GM18517 (cell line): ENCODE measurements at regions not wholly inside any gene's neighbourhood (a gene's known extent, or its start where the extent isn't known, plus 50 kb on each side); places are given as distances from the start of the nearest gene placed in this dataset.
"Not testable (repeated sequence)": the region's sequence is repeated elsewhere in the genome, so short reads cannot be mapped to it uniquely, and the experiment has no call there.

ENCODE experiments used
- ATAC-seq: cut with Tn5 transposase; IDR thresholded peaks from one replicate; pipeline ENCODE4 v1.9.1; 2021; ENCODE audit warnings: mild to moderate bottlenecking, moderate library complexity; ENCODE audit not compliant: unreplicated experiment

DNA sequence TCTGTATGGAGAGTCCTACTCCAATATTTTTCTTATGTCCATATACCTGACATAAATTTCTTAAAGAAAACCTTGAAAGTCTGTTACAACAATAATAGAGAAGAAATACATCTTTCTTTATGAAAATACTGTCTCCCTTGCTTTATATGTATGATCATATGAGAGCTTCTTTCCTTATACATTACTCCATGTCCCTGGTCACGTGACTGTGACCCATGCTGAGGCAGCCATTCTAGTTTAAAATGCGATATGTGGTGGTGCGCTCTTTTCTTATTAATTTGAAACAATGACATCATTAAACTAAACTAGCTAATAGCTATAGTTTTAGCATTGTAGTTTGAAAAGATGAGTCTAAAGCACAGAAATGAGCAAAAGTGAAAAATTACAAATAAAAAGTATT, 1120.3 kb upstream of the PRR20A start:
- ATAC-seq: no peak

DNA sequence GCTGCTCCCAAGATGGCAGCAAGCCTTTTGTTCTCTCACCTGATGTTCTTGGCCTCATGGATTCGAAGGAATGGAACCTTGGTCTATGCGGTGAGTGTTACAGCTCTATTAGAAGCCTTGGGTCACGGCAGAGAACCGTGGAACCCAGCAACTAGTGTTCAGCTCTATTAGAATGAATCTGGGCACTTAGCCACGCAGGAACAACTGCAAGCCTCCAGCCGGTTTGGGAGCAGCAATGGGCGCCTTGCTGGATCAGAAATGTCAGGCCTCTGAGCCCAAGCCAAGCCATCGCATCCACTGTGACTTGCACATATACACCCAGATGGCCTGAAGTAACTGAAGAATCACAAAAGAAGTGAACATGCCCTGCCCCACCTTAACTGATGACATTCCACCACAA, 1100.7 kb upstream of the PRR20A start:
- no peak for ATAC-seq

DNA sequence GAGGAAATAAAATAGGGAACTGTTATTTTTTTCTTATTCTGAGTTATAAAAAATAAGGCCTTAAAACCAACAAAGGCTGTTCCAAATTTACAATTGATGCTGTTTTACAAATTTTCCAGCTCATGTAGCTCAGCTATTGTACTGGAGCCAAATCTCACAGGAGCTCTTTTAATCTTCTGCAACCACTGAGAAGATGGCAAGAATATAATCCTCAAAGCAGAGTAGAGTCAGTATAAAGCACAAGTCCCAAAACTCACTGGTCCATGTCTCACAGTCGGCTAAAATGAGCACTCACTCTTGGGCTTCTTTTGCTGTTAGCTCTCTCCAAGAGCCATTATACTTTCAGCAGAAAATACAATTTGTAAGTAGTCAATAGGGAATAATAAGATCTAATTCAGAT, 1074.4 kb upstream of the PRR20A start:
- no peak for ATAC-seq

DNA sequence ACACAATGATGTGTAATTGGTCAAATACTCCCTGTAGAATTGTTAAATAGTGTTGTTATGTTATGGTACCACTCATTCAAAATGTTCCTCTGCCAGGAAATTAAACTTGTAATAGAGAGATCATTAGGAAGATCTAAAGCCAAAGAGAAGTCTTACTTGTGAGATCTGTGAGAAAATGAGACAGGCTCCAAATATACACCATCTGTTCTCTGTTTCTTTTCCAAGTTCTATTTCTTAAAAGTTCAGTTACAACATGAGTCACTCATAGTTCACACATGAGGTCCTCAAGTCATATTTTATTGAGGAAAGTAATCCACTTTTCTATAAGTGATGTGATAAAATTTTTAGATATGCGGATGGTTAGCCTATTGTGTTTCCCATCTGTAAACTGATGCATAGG, 1038.1 kb upstream of the PRR20A start:
- no peak for ATAC-seq

DNA sequence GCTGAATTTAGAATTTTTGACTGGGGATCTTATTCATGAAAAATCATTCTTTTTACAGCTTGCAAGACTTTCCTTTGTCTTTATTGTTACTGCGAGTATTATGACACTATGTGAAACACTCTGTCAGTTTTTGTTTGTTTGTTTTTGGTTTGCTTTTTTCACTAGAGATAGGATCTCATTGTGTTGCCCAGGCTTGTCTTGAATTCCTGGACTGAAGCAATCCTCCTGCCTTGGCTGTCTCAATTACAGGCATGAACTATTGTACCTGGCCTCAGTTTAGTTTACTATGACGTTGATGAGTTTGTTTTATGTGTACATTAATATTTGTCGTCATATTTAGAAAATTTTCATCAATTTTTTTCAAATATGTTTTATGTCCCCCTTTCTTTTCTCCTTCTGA, 1030.0 kb upstream of the PRR20A start:
- no peak for ATAC-seq

DNA sequence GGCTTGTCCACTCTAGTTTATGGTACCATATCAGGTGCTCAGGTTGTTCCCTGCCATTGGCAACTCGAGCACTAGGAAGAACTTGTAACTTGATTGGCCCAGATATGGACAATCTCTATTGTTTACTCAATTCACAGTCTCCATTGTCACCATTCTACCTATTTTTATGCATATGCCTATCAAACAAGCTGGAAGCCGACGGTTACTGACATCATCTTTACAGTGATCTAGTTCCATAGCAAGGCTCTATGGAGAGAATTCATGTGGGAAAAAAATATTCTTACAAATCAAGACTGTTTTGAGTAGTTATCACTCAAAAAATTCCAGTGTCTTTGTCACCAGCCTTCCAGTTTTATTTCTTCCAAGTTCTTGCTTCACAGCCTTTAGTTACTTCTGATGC, 1006.2 kb upstream of the PRR20A start:
- ATAC-seq: no peak

DNA sequence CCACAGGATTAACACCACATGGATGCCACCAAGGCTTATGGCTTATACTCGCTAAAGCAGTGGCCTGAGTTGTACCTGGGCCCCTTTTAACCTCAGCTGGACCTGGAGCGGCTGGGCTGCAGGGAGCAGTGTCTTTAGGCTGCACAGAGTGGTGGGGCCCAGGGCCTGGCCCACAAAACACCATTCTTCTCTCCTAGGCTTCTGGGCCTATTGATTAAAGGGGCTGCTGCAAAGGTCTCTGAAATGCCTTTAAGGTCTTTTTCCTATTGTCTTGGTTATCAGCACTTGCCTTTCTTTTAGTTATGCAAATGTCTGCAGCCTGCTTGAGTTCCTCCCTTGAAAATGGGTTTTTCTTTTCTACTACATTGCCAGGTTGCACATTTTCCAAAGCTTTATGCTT, 973.9 kb upstream of the PRR20A start:
- ATAC-seq: no peak

DNA sequence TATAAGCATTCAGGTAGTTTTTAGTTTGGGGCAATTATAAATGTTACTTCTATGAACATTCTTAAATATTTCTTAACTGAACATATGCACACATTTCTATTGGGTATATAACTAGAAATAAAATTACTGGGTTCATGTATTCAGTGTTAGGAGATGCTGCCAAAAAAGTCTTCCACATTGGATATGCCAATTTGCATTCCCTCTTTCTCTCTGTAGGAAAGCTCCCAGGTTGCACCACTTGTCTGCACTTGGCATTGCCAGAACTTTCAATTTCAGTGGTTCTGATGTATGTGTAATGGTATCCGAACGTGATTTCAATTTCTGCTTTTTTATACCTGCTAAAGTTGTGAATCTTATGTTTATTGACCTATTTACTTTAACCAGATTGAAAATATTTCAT, 972.1 kb upstream of the PRR20A start:
- ATAC-seq: no peak

DNA sequence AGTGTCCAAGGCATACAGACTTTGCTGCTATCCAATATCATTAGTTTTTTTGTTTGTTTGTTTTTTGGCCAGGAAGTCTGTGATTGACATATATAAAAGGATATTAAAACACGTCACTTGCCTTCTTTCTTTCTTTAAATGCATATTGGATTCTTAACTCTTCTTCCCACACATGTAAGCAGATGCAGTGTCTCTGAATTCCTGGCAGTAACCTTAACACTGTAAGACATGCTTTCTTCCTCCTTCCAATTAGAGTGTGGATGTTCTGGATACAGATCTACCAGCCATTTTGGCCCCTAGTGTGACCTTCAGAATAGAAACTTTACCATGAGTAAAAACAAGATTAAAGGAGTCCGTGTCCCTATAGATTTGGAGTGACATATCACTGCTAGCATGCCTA, 967.4 kb upstream of the PRR20A start:
- ATAC-seq: no peak

DNA sequence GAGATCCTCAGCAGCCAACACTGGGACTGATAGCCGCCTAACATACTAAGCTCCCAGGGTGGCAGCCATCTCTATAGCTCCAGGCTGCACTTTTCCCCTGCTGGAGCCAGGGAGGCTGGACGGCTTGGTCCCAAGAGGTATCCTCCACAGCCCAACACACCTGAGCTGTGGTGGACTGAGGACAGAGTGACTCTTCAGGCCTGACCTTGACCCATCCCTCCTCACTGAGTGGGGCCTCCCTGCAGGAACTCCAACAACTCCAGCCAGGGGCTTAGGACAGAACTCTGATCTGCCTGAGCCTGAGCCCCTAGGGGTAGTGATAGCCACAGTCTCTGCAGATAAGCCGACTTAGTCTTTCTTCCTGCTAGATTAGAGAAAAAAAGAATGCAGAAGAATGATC, 958.1 kb upstream of the PRR20A start:
- ATAC-seq: no peak

DNA sequence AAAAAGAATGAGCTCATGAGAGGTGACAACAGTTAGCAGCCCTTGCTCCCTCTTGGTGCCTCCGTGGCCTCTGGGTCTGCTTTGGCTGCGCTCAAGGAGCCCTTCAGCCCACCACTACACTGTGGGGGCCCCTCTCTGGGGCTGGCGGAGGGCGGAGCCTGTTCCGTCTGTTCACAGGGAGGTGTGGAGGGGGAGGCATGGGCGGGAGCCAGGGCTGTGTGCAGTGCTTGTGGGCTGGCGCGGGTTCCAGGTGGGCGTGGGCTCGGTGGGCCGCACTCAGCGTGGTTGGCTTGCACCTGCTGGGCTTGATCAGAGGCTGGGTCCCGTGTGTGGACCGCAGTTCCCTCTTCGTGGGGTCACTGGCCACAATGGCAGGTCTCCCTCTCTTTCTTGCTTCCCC, 953.4 kb upstream of the PRR20A start:
- ATAC-seq: no peak

DNA sequence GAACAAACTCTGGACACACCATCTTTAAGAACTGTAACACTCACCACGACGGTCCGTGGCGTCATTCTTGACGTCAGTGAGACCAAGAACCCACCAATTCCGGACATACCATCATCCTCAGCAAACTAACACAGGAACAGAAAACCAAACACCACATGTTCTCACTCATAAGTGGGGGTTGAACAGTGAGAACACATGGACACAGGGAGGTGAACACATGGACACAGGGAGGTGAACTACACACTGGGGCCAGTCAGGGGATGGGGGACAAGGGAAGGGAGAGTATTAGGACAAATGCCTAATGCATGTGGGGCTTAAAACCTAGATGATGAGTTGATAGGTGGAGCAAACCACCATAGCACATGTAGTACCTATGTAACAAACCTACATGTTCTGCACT, 952.1 kb upstream of the PRR20A start:
- not testable (repeated sequence) for ATAC-seq

DNA sequence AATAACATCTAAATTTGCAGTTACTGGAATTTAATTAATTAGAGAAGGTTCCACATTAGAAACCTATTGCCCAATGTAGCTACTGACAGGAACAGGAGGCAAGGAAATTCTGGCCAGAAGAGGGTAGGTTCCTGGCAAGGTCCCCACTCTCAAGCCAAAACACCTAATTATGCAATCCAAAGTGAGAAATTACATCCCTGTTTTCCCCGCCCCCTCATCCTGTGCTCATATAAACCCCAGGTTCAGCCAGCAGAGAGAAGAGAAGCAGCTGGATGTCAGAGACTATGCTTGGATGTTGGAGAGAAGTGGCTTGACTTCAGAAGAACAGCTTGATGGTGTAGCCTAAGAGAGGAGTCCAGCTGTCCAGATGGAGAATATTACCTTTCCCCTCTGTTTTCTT, 951.3 kb upstream of the PRR20A start:
- ATAC-seq: no peak

DNA sequence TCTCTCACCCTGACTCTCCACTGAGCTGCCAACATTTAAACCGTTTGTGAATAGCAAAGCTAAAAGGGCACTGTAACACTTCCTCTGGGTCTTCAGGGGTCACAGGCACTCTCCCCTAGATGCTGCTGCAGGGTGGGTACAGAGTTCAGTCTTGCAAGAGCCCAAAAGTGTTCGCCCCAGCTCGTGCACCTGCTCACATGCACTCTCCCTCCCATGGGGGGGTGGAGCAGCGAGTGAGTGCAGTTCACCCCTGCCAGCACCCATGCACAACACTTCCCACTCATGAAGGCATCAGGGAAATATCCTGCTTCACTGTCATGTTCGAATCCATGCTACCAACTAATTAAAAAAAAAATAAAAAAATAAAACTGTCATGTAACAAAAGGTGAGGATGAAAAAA, 950.7 kb upstream of the PRR20A start:
- ATAC-seq: no peak

DNA sequence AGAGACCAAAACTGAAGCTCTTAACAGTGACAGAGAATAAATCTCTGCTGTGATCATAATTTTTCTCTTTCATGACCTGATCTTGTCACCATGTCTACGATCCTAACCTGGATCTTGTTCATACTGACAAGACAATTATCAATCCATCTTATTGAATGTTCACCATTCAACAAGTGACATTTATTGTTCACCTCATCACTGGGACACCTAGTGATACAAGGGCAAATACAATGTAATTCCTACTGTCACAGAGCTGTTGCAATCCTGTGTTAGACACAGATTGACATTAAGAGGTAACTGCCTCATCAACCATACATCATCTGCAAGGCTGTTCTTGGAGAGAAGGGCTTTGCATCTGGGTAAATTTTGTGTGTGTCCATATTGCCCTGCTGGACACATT, 942.4 kb upstream of the PRR20A start:
- ATAC-seq: no peak

DNA sequence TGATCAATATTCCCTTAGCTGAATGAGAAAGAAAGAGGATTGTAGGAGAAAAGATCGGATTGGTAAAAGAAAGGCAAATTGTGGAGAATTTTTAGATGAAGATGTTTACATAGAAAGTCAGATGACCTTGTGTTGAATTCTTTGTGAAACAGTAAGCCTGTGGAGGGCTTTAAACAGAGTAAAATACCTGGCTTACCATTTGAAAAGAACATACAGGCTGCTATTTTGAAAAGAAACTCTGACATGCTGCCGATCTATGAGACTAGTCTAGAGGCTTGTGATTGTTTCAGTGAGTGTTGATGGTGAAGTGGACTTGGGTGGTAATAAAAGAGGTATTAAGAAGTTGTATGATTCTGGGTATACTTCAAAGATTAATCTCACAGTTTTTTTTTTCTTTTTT, 938.9 kb upstream of the PRR20A start:
- ATAC-seq: no peak

DNA sequence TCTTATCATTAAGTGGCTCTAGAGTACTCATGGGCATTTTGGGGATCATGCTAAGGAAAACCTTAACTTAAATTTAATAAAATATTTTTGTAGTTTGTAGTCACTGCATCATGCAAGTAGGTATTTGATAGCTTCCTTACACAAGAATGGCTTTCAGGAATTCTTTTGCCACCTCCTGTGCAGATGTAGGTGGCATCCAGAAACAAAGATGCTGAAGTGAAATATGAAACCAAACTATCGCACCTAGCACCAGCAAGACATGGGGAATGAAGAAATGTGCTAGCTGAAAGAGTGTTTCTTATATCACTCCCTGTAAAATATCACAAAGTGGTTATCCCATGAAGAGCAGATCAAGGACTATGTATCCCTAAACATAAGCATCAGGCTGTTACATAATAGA, 924.5 kb upstream of the PRR20A start:
- no peak for ATAC-seq

DNA sequence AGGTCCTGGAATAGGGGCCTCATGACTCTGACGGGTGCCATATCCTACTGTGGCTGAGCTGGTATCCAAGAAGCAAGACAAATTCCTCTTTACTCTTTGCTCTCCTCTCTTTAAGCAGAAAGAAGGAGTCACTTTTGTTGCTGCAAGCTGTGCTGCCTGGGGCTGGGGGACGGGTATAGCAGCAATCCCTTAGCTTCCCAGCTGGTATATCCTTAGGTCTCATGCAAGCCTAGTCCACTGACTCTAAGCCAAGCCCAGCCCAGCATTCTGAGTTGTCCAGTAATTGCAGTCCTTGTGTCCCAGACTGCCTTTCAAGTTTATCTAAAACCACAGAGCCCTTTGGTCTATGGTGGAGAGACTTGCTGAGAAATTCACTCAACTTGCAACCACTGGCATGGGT, 893.0 kb upstream of the PRR20A start:
- ATAC-seq: no peak

DNA sequence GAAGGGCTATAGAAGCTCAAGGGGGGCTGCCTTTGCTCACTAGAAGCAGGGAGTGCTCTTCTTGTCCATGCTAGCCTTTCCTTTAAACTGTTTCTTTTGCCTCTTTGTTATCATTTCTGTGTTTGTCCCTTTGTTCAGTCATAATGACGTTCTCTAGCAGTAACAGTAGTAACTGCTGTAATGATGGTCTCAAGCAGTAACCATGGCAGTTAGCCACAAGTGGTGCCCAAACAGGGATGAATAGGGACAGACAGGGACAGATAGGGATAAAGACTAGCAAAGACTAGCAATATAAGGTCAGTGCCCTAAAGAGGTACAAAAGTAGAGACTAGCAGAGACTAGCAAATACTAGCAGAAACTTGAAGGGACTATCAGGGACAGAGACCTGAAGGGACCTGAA, 869.0 kb upstream of the PRR20A start:
- ATAC-seq: no peak

DNA sequence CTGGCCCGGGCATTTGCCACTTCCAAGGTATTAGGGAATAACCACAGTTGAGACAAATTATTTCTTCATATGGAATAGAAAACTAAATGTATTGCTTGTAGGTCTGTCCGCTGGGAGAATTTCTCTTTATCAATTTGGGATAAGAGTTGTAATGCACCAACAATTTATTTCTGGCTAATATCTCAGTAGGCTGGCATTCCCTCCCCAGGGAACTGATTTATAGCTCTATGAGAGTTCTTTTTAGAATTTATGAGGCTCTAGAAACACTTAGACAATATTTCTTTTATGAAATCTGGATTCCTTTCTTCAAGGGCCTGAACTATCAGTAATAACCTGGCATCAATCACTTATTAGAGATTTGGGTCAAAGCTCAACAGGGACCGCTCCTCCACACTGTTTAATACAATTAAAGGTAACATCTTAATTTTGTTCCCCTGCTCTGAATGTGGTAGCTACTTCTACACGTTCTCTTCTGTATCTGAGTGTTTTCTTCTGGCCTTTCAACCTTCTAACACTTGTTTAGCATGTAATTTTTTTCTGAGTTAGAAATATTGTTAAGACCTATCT, 857.4 kb upstream of the PRR20A start:
- no peak for ATAC-seq

DNA sequence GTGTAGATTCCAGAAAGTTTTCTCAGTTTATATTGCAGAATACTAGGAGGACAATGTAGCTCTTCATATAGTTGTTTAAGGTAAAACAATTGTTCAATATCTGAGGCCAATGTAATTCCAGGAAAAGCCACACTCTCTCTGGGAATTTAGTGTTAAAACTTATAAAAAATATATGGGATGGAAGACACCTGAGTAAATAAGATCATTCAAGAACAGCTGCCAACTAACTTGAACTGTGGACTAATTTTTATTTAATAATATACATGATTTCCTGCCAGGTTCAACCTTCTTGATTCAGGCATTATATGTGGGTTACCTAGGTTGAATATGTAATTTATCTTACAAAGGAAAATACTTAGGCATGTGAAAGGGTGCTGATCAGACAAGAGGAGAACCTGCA, 841.1 kb upstream of the PRR20A start:
- no peak for ATAC-seq

DNA sequence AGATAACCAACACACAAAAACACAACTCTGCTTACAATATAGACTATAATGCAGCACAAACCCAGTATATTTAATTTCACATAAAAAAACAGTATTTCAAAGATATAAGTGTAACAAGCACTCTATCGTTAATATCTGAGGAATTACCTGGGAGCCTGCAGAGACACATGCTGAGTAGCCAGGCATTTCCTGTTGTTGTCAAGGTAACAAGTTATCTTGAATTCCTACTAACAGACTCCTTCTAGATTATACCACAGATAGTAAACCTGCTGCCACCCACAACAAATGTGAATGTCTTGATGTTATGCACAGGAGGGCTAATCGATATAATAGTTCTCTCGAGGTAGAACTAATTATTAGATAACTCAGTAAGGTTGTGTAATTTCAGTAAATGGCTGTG, 826.0 kb upstream of the PRR20A start:
- no peak for ATAC-seq

DNA sequence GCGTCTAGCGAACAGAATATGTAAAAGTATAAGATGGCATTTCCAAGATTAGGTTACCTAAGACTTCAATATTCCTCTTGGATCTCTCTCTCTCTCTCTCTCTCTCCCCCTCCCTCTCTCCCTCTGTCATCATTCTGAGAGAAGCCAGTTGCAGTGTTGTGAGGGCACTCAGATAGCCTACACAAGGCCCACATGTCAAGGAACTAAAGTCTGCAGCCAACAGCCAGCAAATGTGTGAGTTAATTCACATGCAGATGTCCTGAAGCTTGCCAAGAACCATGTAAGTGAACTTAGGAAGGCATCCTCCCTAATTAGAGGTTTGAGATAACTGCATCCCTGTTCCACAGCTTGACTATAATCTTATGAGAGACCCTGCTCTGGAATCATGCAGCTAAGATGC, 822.9 kb upstream of the PRR20A start:
- ATAC-seq: no peak

DNA sequence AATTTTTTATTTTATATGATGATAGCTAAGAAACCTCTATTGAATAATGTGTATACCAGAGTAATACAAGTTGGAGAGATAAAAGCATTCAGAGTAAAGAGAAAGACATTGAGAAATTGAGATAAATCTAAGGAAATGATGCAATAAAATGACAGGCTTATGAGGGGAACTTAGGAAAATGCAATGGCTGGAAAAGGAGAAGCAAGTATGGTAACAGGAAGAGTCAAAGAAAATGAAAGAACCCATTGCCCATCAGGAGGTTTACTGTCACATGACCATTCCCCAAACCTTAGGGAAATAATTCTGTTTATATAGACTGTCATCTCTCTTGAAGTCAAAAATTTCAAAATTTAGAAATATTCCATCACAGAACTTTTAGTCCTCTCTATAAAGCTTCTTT, 808.0 kb upstream of the PRR20A start:
- no peak for ATAC-seq
